Activated CD8-positive, alpha-beta memory T cell treated with anti-CD3 and anti-CD28 coated beads, Interleukin-2, amount 10 ng/mL, durations not matched to agents 7 days and 5 days (primary cell): ENCODE measurements at regions not wholly inside any gene's neighbourhood (a gene's known extent, or its start where the extent isn't known, plus 50 kb on each side); places are given as distances from the start of the nearest gene placed in this dataset.

Experiments used
- ATAC-seq: fragments of 150-1000 bp; cut with Tn5 transposase; one replicate; pipeline ENCODE4 v1.10.0; 2021; ENCODE audit warnings: moderate library complexity
- CTCF ChIA-PET: fragments of 350-600 bp; sonication (Branson Sonifier 250); formaldehyde crosslinking; loops from one replicate; lab custom pipeline; 2021; ENCODE audit warnings: antibody characterized with exemption; lab: Charles Lee
- DNase-seq: peaks from one replicate; pipeline ENCODE4 v3.0.0-alpha.2; 2020
- H3K27ac Mint-ChIP-seq: one replicate; pipeline ENCODE4 v1.8.0; 2021; ENCODE audit warnings: mild to moderate bottlenecking, mixed read lengths
- H3K27me3 Mint-ChIP-seq: one replicate; pipeline ENCODE4 v1.8.0; 2021; ENCODE audit warnings: mixed read lengths
- H3K36me3 Mint-ChIP-seq: one replicate; pipeline ENCODE4 v1.8.0; 2021; ENCODE audit warnings: mild to moderate bottlenecking, mixed read lengths
- H3K4me1 Mint-ChIP-seq: one replicate; pipeline ENCODE4 v1.8.0; 2021; ENCODE audit warnings: mixed read lengths
- H3K4me3 Mint-ChIP-seq: one replicate; pipeline ENCODE4 v1.8.0; 2021; ENCODE audit warnings: mild to moderate bottlenecking, moderate library complexity, mixed read lengths
- H3K9me3 Mint-ChIP-seq: one replicate; pipeline ENCODE4 v1.8.0; 2022; ENCODE audit warnings: low read depth, mixed read lengths

- no peaks in the 10 kb centered on the region for H3K27me3 Mint-ChIP-seq
- H3K4me3 Mint-ChIP-seq: no peak overlapping the region
- H3K9me3 Mint-ChIP-seq: no peaks in the 10 kb centered on the region
- no peak for ATAC-seq
- H3K36me3 Mint-ChIP-seq: peaks cover 2% of the 10 kb centered on the region
- peaks cover 53% of the 10 kb centered on the region for H3K4me1 Mint-ChIP-seq
- CTCF ChIA-PET: interaction anchor here (2.1 kb wide), 1 partner anchor 154 kb away, joined by 6 read pairs; no protein-coding TSS in a partner anchor
- no peak overlapping the region for H3K27ac Mint-ChIP-seq
- DNase-seq: peak; percentile 27
These were observed 199.3 kb downstream of the TOMM20 start for GRCh38 chr1:234929369-234929768.

GRCh38 chr1:234928642-234929041 is 200.0 kb downstream of the TOMM20 start:
- Mint-ChIP-seq H3K4me1 (peaks cover 58% of the 10 kb centered on the region), H3K27ac (peak overlapping the region; percentile 1), H3K27me3 (no peaks in the 10 kb centered on the region), H3K4me3 (no peak overlapping the region), H3K36me3 (peaks cover 8% of the 10 kb centered on the region), H3K9me3 (no peaks in the 10 kb centered on the region)
- ATAC-seq (no peak), DNase-seq (no peak)
- CTCF ChIA-PET: interaction anchor here (2.1 to 2.4 kb wide), 2 partner anchors 27 to 155 kb away, joined by 5 to 6 read pairs; no protein-coding TSS in a partner anchor

- CTCF ChIA-PET: interaction anchor here (2.1 to 2.4 kb wide), 2 partner anchors 28 to 155 kb away, joined by 5 to 6 read pairs; no protein-coding TSS in a partner anchor
These were observed 200.5 kb downstream of the TOMM20 start for GRCh38 chr1:234927971-234928640.

GRCh38 chr1:234927312-234927970 is 201.2 kb downstream of the TOMM20 start:
- CTCF ChIA-PET: interaction anchor here (0.8 to 2.7 kb wide), 9 partner anchors 11 to 428 kb away, joined by 3 to 13 read pairs (median 5); no protein-coding TSS in a partner anchor
- Mint-ChIP-seq H3K4me1 (peaks cover 50% of the 10 kb centered on the region), H3K36me3 (peaks cover 11% of the 10 kb centered on the region), H3K9me3 (no peaks in the 10 kb centered on the region), H3K27ac (peak overlapping the region; percentile 98), H3K4me3 (peak overlapping the region; percentile 71), H3K27me3 (no peaks in the 10 kb centered on the region)
- DNase-seq (peak; percentile 41), ATAC-seq (peak; percentile 5)

More at GRCh38 chr1:234927971-234928640, 200.5 kb downstream of the TOMM20 start:
- no peaks in the 10 kb centered on the region for H3K9me3 Mint-ChIP-seq
- DNase-seq (no peak), ATAC-seq (no peak)
- peak overlapping the region; percentile 98 for H3K27ac Mint-ChIP-seq
- peaks cover 57% of the 10 kb centered on the region for H3K4me1 Mint-ChIP-seq
- peaks cover 11% of the 10 kb centered on the region for H3K36me3 Mint-ChIP-seq
- H3K27me3 Mint-ChIP-seq: no peaks in the 10 kb centered on the region
- H3K4me3 Mint-ChIP-seq: no peak overlapping the region

GRCh38 chr1:234926559-234927311 is 201.9 kb downstream of the TOMM20 start:
- H3K4me3 Mint-ChIP-seq: peak overlapping the region; percentile 71
- peak; percentile 69 for DNase-seq
- H3K27ac Mint-ChIP-seq: peak overlapping the region; percentile 98
- CTCF ChIA-PET: interaction anchor here (0.8 to 2.7 kb wide), 10 partner anchors 12 to 427 kb away, joined by 3 to 13 read pairs (median 4); no protein-coding TSS in a partner anchor
- H3K36me3 Mint-ChIP-seq: peaks cover 11% of the 10 kb centered on the region
- peaks cover 49% of the 10 kb centered on the region for H3K4me1 Mint-ChIP-seq
- no peaks in the 10 kb centered on the region for H3K9me3 Mint-ChIP-seq
- ATAC-seq: peak; percentile 89
- H3K27me3 Mint-ChIP-seq: no peaks in the 10 kb centered on the region

GRCh38 chr1:234926264-234926558 is 202.4 kb downstream of the TOMM20 start:
- no peaks in the 10 kb centered on the region for H3K27me3 Mint-ChIP-seq

GRCh38 chr1:234925440-234926263 is 203.0 kb downstream of the TOMM20 start:
- DNase-seq (peak; percentile 40), ATAC-seq (peak; percentile 21)
- CTCF ChIA-PET: interaction anchor here (0.7 to 2.7 kb wide), 7 partner anchors 14 to 201 kb away, joined by 3 to 13 read pairs (median 5); no protein-coding TSS in a partner anchor
- Mint-ChIP-seq H3K27me3 (no peaks in the 10 kb centered on the region), H3K27ac (peak overlapping the region; percentile 98), H3K9me3 (peaks cover 3% of the 10 kb centered on the region), H3K36me3 (peaks cover 11% of the 10 kb centered on the region), H3K4me3 (peak overlapping the region; percentile 71), H3K4me1 (peaks cover 49% of the 10 kb centered on the region)

More at GRCh38 chr1:234926264-234926558, 202.4 kb downstream of the TOMM20 start:
- peaks cover 49% of the 10 kb centered on the region for H3K4me1 Mint-ChIP-seq
- peak overlapping the region; percentile 98 for H3K27ac Mint-ChIP-seq
- CTCF ChIA-PET: interaction anchor here (0.7 to 2.7 kb wide), 9 partner anchors 12 to 202 kb away, joined by 3 to 13 read pairs (median 4); no protein-coding TSS in a partner anchor
- H3K4me3 Mint-ChIP-seq: peak overlapping the region; percentile 71
- H3K36me3 Mint-ChIP-seq: peaks cover 11% of the 10 kb centered on the region
- DNase-seq (no peak), ATAC-seq (no peak)
- peaks cover under 1% of the 10 kb centered on the region for H3K9me3 Mint-ChIP-seq

GRCh38 chr1:234924450-234925355 is 203.9 kb downstream of the TOMM20 start:
- H3K36me3 Mint-ChIP-seq: peaks cover 14% of the 10 kb centered on the region
- ATAC-seq (no peak), DNase-seq (no peak)
- no peaks in the 10 kb centered on the region for H3K27me3 Mint-ChIP-seq
- H3K4me3 Mint-ChIP-seq: no peak overlapping the region
- H3K27ac Mint-ChIP-seq: peak overlapping the region; percentile 0
- CTCF ChIA-PET: interaction anchor here (2.7 kb wide), 1 partner anchor 159 kb away, joined by 13 read pairs; no protein-coding TSS in a partner anchor
- peaks cover 49% of the 10 kb centered on the region for H3K4me1 Mint-ChIP-seq
- H3K9me3 Mint-ChIP-seq: peaks cover 3% of the 10 kb centered on the region

- Mint-ChIP-seq H3K27ac (no peak overlapping the region), H3K4me3 (no peak overlapping the region), H3K36me3 (peaks cover 14% of the 10 kb centered on the region), H3K4me1 (peaks cover 45% of the 10 kb centered on the region), H3K27me3 (no peaks in the 10 kb centered on the region), H3K9me3 (peaks cover 3% of the 10 kb centered on the region)
- CTCF ChIA-PET: no interaction called here
- DNase-seq (no peak), ATAC-seq (no peak)
These were observed 205.0 kb downstream of the TOMM20 start for GRCh38 chr1:234923626-234924025.

GRCh38 chr1:234922987-234923386 is 205.7 kb downstream of the TOMM20 start:
- Mint-ChIP-seq H3K9me3 (peaks cover 3% of the 10 kb centered on the region), H3K4me1 (peaks cover 41% of the 10 kb centered on the region), H3K27me3 (no peaks in the 10 kb centered on the region), H3K36me3 (peaks cover 14% of the 10 kb centered on the region), H3K27ac (no peak overlapping the region), H3K4me3 (no peak overlapping the region)
- no peak for ATAC-seq
- CTCF ChIA-PET: no interaction called here
- DNase-seq: no peak

GRCh38 chr1:234921266-234922062 is 207.2 kb downstream of the TOMM20 start:
- CTCF ChIA-PET: no interaction called here
- no peak for ATAC-seq
- Mint-ChIP-seq H3K36me3 (peaks cover 14% of the 10 kb centered on the region), H3K9me3 (peaks cover 3% of the 10 kb centered on the region), H3K4me1 (peaks cover 26% of the 10 kb centered on the region), H3K27ac (no peak overlapping the region), H3K4me3 (no peak overlapping the region), H3K27me3 (no peaks in the 10 kb centered on the region)
- DNase-seq: no peak
